ENCODE measurements at regions not wholly inside any gene's neighbourhood (a gene's known extent, or its start where the extent isn't known, plus 50 kb on each side); places are given as distances from the start of the nearest gene placed in this dataset.

DNA sequence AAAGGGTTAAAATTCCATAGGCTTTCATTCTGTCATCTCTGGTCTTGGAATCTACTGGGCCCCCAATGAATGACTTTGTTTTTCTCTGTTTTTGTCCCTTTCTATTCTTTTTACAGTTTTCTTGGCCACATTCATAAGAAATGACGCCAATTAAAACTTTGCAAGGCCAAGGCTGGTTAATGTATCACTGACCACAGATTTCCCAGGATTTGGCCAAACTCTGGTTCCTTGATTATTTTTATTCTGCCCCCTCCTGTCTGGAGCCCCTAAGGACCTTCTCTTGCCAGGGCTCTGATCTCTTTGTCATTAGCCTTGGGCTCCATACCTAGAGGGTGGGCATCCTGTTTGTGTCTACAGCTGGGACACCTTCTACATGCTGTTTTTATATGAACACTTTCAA lies 388.9 kb upstream of the PAPPA start:
- TF ChIP-seq, protein P1, sequence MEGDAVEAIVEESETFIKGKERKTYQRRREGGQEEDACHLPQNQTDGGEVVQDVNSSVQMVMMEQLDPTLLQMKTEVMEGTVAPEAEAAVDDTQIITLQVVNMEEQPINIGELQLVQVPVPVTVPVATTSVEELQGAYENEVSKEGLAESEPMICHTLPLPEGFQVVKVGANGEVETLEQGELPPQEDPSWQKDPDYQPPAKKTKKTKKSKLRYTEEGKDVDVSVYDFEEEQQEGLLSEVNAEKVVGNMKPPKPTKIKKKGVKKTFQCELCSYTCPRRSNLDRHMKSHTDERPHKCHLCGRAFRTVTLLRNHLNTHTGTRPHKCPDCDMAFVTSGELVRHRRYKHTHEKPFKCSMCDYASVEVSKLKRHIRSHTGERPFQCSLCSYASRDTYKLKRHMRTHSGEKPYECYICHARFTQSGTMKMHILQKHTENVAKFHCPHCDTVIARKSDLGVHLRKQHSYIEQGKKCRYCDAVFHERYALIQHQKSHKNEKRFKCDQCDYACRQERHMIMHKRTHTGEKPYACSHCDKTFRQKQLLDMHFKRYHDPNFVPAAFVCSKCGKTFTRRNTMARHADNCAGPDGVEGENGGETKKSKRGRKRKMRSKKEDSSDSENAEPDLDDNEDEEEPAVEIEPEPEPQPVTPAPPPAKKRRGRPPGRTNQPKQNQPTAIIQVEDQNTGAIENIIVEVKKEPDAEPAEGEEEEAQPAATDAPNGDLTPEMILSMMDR (IDR thresholded peaks at IDR 0.05; ENCODE audit: low read depth, low read length): no peak
- TF ChIP-seq EZH2phosphoT487 (IDR thresholded peaks at IDR 0.05; ENCODE audit: low read depth): no peak

Measured in OCI-LY3 (cell line).